ENCODE measurements at regions not wholly inside any gene's neighbourhood (a gene's known extent, or its start where the extent isn't known, plus 50 kb on each side); places are given as distances from the start of the nearest gene placed in this dataset.
"Not testable (repeated sequence)": the region's sequence is repeated elsewhere in the genome, so short reads cannot be mapped to it uniquely, and the experiment has no call there.

DNA sequence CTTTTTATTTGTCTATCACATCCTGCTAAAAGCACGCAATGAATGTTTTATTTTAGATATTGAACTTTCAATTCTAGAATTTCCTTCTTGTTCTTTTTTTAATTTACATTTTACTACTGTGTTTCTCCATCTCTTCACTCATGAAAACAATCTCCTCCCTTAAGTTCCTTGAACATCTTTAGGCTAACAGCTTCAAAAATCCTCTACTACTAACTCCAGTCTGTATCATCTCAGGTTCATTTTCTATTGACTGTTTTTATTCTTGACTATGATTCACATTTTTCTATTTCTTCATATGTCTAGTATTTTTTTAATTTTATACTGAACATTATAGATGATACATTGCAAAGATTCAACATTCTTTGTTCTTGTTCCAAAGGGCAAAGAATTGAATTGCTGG, 79.2 kb upstream of the NCK2 start:
- Histone ChIP-seq H3K79me2 (replicated peaks; ENCODE audit: insufficient read depth, low read length) (no peaks in the 10 kb centered on the region), H3K9me3 (ENCODE audit: low read length) (no peaks in the 10 kb centered on the region), H2AFZ (ENCODE audit: low read depth, low read length) (no peak overlapping the region), H3F3A (ENCODE audit: insufficient read depth, low read length, poor library complexity, severe bottlenecking) (no peaks in the 10 kb centered on the region), H3K36me3 (ENCODE audit: insufficient read depth, low read length) (no peaks in the 10 kb centered on the region), H3K4me3 (ENCODE audit: low read length) (no peak overlapping the region), H3K9ac (ENCODE audit: low read length) (no peak overlapping the region), H4K20me1 (ENCODE audit: insufficient read depth) (no peaks in the 10 kb centered on the region), H3K4me2 (ENCODE audit: low read length) (no peak overlapping the region), H3K27me3 (ENCODE audit: insufficient read depth, low read depth, low read length) (no peaks in the 10 kb centered on the region), H3K9me2 (ENCODE audit: insufficient read depth, low read length) (no peaks in the 10 kb centered on the region), H3K27ac (ENCODE audit: low read length) (no peak overlapping the region)
- TF ChIP-seq RAD21 (conservative IDR thresholded peaks at IDR 0.05) (no peak), MXI1 (conservative IDR thresholded peaks at IDR 0.05; ENCODE audit: poor library complexity, severe bottlenecking) (no peak), SMC3 (conservative IDR thresholded peaks at IDR 0.05; ENCODE audit: poor library complexity) (no peak), EP300 (conservative IDR thresholded peaks at IDR 0.05; ENCODE audit: poor library complexity, severe bottlenecking) (no peak), EZH2 (IDR thresholded peaks at IDR 0.05; ENCODE audit: borderline replicate concordance, insufficient read depth, low read length, poor library complexity, severe bottlenecking) (no peak), POLR2AphosphoS5 (IDR thresholded peaks at IDR 0.05) (no peak), TAF1 (IDR thresholded peaks at IDR 0.05; ENCODE audit: low read depth) (no peak)
- TF ChIP-seq, protein P1, sequence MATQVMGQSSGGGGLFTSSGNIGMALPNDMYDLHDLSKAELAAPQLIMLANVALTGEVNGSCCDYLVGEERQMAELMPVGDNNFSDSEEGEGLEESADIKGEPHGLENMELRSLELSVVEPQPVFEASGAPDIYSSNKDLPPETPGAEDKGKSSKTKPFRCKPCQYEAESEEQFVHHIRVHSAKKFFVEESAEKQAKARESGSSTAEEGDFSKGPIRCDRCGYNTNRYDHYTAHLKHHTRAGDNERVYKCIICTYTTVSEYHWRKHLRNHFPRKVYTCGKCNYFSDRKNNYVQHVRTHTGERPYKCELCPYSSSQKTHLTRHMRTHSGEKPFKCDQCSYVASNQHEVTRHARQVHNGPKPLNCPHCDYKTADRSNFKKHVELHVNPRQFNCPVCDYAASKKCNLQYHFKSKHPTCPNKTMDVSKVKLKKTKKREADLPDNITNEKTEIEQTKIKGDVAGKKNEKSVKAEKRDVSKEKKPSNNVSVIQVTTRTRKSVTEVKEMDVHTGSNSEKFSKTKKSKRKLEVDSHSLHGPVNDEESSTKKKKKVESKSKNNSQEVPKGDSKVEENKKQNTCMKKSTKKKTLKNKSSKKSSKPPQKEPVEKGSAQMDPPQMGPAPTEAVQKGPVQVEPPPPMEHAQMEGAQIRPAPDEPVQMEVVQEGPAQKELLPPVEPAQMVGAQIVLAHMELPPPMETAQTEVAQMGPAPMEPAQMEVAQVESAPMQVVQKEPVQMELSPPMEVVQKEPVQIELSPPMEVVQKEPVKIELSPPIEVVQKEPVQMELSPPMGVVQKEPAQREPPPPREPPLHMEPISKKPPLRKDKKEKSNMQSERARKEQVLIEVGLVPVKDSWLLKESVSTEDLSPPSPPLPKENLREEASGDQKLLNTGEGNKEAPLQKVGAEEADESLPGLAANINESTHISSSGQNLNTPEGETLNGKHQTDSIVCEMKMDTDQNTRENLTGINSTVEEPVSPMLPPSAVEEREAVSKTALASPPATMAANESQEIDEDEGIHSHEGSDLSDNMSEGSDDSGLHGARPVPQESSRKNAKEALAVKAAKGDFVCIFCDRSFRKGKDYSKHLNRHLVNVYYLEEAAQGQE (IDR thresholded peaks at IDR 0.05; ENCODE audit: borderline replicate concordance), result no peak
- TF ChIP-seq, protein P2, sequence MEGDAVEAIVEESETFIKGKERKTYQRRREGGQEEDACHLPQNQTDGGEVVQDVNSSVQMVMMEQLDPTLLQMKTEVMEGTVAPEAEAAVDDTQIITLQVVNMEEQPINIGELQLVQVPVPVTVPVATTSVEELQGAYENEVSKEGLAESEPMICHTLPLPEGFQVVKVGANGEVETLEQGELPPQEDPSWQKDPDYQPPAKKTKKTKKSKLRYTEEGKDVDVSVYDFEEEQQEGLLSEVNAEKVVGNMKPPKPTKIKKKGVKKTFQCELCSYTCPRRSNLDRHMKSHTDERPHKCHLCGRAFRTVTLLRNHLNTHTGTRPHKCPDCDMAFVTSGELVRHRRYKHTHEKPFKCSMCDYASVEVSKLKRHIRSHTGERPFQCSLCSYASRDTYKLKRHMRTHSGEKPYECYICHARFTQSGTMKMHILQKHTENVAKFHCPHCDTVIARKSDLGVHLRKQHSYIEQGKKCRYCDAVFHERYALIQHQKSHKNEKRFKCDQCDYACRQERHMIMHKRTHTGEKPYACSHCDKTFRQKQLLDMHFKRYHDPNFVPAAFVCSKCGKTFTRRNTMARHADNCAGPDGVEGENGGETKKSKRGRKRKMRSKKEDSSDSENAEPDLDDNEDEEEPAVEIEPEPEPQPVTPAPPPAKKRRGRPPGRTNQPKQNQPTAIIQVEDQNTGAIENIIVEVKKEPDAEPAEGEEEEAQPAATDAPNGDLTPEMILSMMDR (IDR thresholded peaks at IDR 0.05; ENCODE audit: poor library complexity, severe bottlenecking), result no peak

DNA sequence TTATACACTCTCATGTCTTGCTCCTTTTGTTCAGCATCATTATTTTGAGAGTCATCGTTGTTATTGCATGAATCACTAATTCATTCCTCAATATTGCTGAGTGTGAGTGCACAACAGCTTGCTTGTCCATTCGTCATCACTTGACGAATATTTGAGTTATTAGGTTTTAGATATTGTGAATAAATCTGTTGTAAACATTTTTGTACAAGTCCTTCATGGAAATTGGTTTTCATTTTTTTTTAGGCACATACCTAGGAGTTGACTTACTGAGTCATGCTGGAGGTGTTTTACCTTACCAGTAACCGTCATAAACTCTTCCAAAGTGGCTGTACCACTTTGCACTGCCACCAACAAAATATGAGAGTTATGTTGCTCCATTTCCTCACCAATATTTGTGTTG, 84.2 kb upstream of the NCK2 start:
- Histone ChIP-seq H4K20me1 (ENCODE audit: insufficient read depth) (no peaks in the 10 kb centered on the region), H3K9me3 (ENCODE audit: low read length) (no peaks in the 10 kb centered on the region), H2AFZ (ENCODE audit: low read depth, low read length) (no peak overlapping the region), H3K9ac (ENCODE audit: low read length) (no peak overlapping the region), H3K36me3 (ENCODE audit: insufficient read depth, low read length) (no peaks in the 10 kb centered on the region), H3K79me2 (replicated peaks; ENCODE audit: insufficient read depth, low read length) (no peaks in the 10 kb centered on the region), H3K27me3 (ENCODE audit: insufficient read depth, low read depth, low read length) (no peaks in the 10 kb centered on the region), H3F3A (ENCODE audit: insufficient read depth, low read length, poor library complexity, severe bottlenecking) (no peaks in the 10 kb centered on the region), H3K27ac (ENCODE audit: low read length) (no peak overlapping the region), H3K9me2 (ENCODE audit: insufficient read depth, low read length) (no peaks in the 10 kb centered on the region), H3K4me2 (ENCODE audit: low read length) (no peak overlapping the region), H3K4me3 (ENCODE audit: low read length) (no peak overlapping the region)
- TF ChIP-seq EP300 (conservative IDR thresholded peaks at IDR 0.05; ENCODE audit: poor library complexity, severe bottlenecking) (no peak), POLR2AphosphoS5 (IDR thresholded peaks at IDR 0.05) (no peak), TAF1 (IDR thresholded peaks at IDR 0.05; ENCODE audit: low read depth) (no peak), RAD21 (conservative IDR thresholded peaks at IDR 0.05) (no peak), MXI1 (conservative IDR thresholded peaks at IDR 0.05; ENCODE audit: poor library complexity, severe bottlenecking) (no peak), SMC3 (conservative IDR thresholded peaks at IDR 0.05; ENCODE audit: poor library complexity) (no peak), EZH2 (IDR thresholded peaks at IDR 0.05; ENCODE audit: borderline replicate concordance, insufficient read depth, low read length, poor library complexity, severe bottlenecking) (no peak)
- TF ChIP-seq, protein P2 (IDR thresholded peaks at IDR 0.05; ENCODE audit: poor library complexity, severe bottlenecking), result no peak
- TF ChIP-seq, protein P1 (IDR thresholded peaks at IDR 0.05; ENCODE audit: borderline replicate concordance), result no peak

DNA sequence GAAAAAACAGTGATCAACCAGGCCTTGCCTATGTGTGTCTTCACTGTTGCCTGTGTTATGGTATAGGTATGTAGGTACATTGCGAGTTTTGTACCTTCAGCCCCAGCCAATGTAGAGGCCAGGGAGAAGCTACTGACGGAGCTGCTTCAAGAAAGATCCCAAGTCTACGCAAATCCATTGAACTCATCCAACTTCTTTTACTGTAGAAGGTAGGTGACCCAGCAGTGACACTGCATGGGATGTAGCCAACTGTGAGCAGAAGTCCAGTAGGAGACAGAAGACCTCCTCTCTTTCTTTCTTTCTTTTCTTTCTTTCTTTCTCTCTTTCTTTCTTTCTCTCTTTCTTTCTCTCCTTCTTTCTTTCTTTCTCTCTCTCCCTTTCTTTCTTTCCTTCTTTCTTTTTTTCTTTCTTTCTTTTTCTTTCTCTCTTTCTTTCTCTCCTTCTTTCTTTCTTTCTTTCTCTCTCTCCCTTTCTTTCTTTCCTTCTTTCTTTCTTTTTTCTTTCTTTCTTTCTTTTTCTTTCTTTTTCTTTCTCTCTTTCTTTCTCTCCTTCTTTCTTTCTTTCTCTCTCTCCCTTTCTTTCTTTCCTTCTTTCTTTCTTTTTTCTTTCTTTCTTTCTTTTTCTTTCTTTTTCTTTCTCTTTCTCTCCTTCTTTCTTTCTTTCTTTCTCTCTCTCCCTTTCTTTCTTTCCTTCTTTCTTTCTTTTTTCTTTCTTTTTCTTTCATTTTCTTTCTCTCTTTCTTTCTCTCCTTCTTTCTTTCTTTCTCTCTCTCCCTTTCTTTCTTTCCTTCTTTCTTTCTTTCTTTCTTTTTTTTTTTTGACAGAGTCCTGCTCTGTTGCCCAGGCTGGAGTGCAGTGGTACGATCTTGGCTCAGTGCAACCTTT, 88.7 kb upstream of the NCK2 start:
- H2AFZ ChIP-seq (ENCODE audit: low read depth, low read length); H3K9ac ChIP-seq (ENCODE audit: low read length); H3K27me3 ChIP-seq (ENCODE audit: insufficient read depth, low read depth, low read length): not testable (repeated sequence)

More for the DNA sequence above, 88.7 kb upstream of the NCK2 start:
- not testable (repeated sequence) for H3K9me3 ChIP-seq (ENCODE audit: low read length); H3K4me3 ChIP-seq (ENCODE audit: low read length); H3F3A ChIP-seq (ENCODE audit: insufficient read depth, low read length, poor library complexity, severe bottlenecking); H4K20me1 ChIP-seq (ENCODE audit: insufficient read depth); H3K9me2 ChIP-seq (ENCODE audit: insufficient read depth, low read length); H3K79me2 ChIP-seq (replicated peaks; ENCODE audit: insufficient read depth, low read length); H3K27ac ChIP-seq (ENCODE audit: low read length); H3K4me2 ChIP-seq (ENCODE audit: low read length); H3K36me3 ChIP-seq (ENCODE audit: insufficient read depth, low read length)
